HG03103 (cell line): ENCODE measurements at regions not wholly inside any gene's neighbourhood (a gene's known extent, or its start where the extent isn't known, plus 50 kb on each side); places are given as distances from the start of the nearest gene placed in this dataset.

ENCODE experiments used
- ATAC-seq: cut with Tn5 transposase; IDR thresholded peaks from one replicate; pipeline ENCODE4 v1.9.1; 2021; ENCODE audit warnings: low read depth; ENCODE audit not compliant: unreplicated experiment

DNA sequence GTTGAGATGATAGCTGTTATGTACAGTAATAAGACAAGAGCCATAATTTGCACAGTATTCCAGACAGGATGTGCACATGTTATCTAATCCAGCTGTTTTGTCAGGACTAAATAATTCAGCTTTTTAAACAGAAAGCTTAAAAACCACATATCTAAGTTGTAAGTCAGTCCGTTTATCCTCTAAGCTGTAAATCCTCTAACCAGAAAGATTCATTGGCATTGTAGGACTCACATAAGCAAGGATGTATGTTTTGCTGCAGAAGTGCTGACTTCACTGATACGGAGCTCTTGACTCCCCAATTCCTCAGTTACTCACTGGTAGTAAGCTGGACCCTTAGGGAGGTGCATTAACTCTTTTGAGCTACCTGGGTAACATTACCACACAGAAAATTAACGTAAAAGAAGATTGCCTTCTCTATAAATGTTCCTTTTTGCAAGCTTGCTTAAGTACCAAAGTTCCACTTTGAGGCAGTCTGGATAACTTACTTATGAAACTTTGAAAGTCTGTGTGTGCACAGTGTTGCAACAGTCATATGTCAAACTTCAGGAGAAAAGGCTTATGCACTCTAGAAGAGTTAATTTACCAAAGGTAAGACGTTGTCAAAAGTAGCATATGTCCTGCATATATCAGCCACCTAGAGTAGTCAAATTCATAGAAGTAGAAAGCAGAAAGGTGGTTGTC lies 58.3 kb upstream of the MAGEB2 start:
- no peak for ATAC-seq

DNA sequence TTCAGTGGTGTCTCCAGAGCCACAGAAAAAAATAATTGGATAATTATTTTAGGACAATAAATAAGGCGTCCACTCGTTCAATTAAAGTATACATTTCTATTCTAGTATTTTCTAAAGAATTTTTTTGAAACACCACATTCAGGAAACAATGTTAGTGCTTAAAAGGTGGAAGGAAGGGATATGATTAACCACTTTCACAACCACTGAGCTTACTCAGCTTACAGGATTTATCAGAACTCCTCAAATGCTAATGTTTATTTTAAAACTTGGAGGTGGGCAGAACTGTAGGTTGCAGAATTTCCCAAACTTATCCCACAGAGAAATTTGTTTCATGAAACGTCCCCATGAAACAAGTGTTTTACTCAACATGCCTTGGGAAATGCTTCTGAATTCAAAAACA lies 54.3 kb upstream of the MAGEB2 start:
- ATAC-seq, result no peak
